Heart left ventricle (tissue), 16 donors: ENCODE measurements at regions not wholly inside any gene's neighbourhood (a gene's known extent, or its start where the extent isn't known, plus 50 kb on each side); places are given as distances from the start of the nearest gene placed in this dataset.

Source experiments
- ATAC-seq, 4 donors: fragments of 200-7000 bp; cut with Tn5 transposase; one replicate each; pipeline ENCODE4 v1.9.1; 2020 to 2022; ENCODE audit warnings: moderate library complexity in 4 of 4, mild to moderate bottlenecking in 3 of 4, moderate number of reproducible peaks in 1 of 4
- DNase-seq, 5 donors: peaks; one replicate each; pipeline ENCODE4 v3.0.0-alpha.2; 2020
- H3K27ac ChIP-seq, 12 donors: fragments of 200-600 bp; sonication (generic) in 4 of 12; one replicate each; pipeline versions ENCODE4 v1.5.0 to v1.8.0; 2016 to 2022; ENCODE audit warnings: mild to moderate bottlenecking in 2 of 12
- H3K27me3 ChIP-seq, 9 donors: fragments of 200-600 bp; sonication (generic) in 2 of 9; one replicate each; pipeline versions ENCODE4 v1.5.1 to v1.8.0; 2016 to 2022; ENCODE audit warnings: mild to moderate bottlenecking in 3 of 9
- H3K36me3 ChIP-seq, 9 donors: fragments of 200-600 bp; sonication (generic) in 2 of 9; one replicate each; pipeline versions ENCODE4 v1.5.0 to v1.8.0; 2018 to 2022; ENCODE audit warnings: mild to moderate bottlenecking in 2 of 9
- H3K4me1 ChIP-seq, 12 donors: fragments of 200-600 bp; sonication (generic) in 4 of 12; one replicate each; pipeline versions ENCODE4 v1.5.0 to v1.8.0; 2016 to 2022; ENCODE audit warnings: mild to moderate bottlenecking in 3 of 12
- H3K4me3 ChIP-seq, 12 donors: fragments of 200-600 bp; sonication (generic) in 4 of 12; one replicate each; pipeline versions ENCODE4 v1.5.0 to v1.8.0; 2017 to 2022; ENCODE audit warnings: mild to moderate bottlenecking in 9 of 12, moderate library complexity in 4 of 12
- H3K9me3 ChIP-seq, 12 donors: fragments of 200-600 bp; sonication (generic) in 4 of 12; one replicate each; pipeline versions ENCODE4 v1.5.0 to v1.8.0; 2016 to 2022; ENCODE audit warnings: mild to moderate bottlenecking in 1 of 12
- POLR2A ChIP-seq, 2 donors: fragments of 450-650 bp; IDR thresholded peaks; one replicate each; pipeline ENCODE4 v1.6.1; 2017; ENCODE audit warnings: antibody characterized with exemption in 2 of 2, mild to moderate bottlenecking in 2 of 2, moderate library complexity in 2 of 2
- WGBS, 4 donors: extraction: QIAGEN DNeasy Blood & Tissue Kit in 2 of 4; methylation state at CpG; one replicate each; pipeline versions ENCODE4 v1.1.5 to v1.1.7; 2013 to 2018; 5-methylcytosine and 5-hydroxymethylcytosine counted together
- intact Hi-C, 10 donors: fragments of 100-400 bp; cut with DNase I; formaldehyde crosslinking; loops; one replicate each; pipeline versions ENCODE4 v1.11.1 to v1.14.2; 2022
- TF ChIP-seq, protein P1 (sequence below), 12 donors: fragments of 200-600 bp; sonication (generic) in 4 of 12; IDR thresholded peaks; one replicate each; pipeline versions ENCODE4 v1.5.0 to v1.8.0; 2018 to 2022; ENCODE audit warnings: antibody characterized with exemption in 12 of 12, mild to moderate bottlenecking in 5 of 12
- donor health status: ischemic (EF 13 %, LVEDD 7.1; RV severe dilation, severe dysfunction).
- donor health status: healthy with polysubstance abuse.
- donor health status: DM: no; HTN: yes; CAD: no.
- donor health status: DM: no; HTN: no; CAD: no.
- donor health status: ischemic (EF 25% LVEDD 6.9; RV normal size, moderate dysfunction).
- donor health status: ischemic (EF 25% LVEDD 5.7; RV mildly dilated, moderate dysfunction).
- donor health status: healthy.
- donor health status: DM: yes; HTN: yes; CAD: no.
- donor health status: ischemic (EF 35%, LVEDD 5.7; RV mildly dilated, moderate dysfunction).
- donor health status: nonischemic (EF 11% LVEDD 7.7; RV severe dilation, severe dysfunction).
- donor health status: DM: yes; HTN: yes; CAD: no.
- donor health status: PGD.
- donor health status: ischemic (EF 29% LVEDD 5.4; RV normal size, mild dysfunction).
- donor health status: nonischemic (EF 23%, LVEDD 6.1; RV moderate dilation, normal function).

DNA sequence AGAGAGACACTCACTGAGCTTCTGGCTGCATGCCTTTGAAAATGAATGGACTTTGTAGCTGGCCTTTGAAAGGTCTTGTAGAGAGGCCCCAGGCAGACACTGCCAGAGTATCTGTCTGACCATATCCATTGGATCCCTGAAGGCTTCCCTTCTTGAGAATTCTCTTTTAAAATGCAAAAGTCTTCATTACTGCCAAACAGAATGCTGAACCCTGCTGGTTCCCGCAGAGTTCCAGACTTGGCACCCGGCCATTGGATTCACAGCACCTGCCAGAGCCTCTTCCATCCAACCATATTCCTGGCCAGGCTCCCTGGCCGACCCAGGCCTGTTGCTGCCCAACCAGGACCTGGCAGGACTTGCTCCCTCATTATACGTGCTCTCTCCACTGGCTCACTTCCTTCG is 182.5 kb downstream of the GXYLT1 start:
- no peak for ATAC-seq
- 63 to 83% (median 74%) methylated on average over 5 of the region's 5 CpGs for WGBS, 4 donors
- no peaks in the 10 kb centered on the region for H3K36me3 ChIP-seq
- intact Hi-C loops = no loop called here
- no peak overlapping the region for H3K27ac ChIP-seq
- no peaks in the 10 kb centered on the region for H3K4me1 ChIP-seq
- peak in 1 of 5 donors; percentile 22 for DNase-seq
- H3K9me3 ChIP-seq = no peaks in the 10 kb centered on the region
- no peaks in the 10 kb centered on the region for H3K27me3 ChIP-seq
- TF ChIP-seq POLR2A (IDR thresholded peaks at IDR 0.05) = no peak
- TF ChIP-seq, protein P1, sequence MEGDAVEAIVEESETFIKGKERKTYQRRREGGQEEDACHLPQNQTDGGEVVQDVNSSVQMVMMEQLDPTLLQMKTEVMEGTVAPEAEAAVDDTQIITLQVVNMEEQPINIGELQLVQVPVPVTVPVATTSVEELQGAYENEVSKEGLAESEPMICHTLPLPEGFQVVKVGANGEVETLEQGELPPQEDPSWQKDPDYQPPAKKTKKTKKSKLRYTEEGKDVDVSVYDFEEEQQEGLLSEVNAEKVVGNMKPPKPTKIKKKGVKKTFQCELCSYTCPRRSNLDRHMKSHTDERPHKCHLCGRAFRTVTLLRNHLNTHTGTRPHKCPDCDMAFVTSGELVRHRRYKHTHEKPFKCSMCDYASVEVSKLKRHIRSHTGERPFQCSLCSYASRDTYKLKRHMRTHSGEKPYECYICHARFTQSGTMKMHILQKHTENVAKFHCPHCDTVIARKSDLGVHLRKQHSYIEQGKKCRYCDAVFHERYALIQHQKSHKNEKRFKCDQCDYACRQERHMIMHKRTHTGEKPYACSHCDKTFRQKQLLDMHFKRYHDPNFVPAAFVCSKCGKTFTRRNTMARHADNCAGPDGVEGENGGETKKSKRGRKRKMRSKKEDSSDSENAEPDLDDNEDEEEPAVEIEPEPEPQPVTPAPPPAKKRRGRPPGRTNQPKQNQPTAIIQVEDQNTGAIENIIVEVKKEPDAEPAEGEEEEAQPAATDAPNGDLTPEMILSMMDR (IDR thresholded peaks at IDR 0.05) = no peak
- H3K4me3 ChIP-seq = no peak overlapping the region

GRCh38 chr12:41959271-41959670 is 185.4 kb downstream of the GXYLT1 start:
- TF ChIP-seq, protein P1 (IDR thresholded peaks at IDR 0.05) = no peak
- TF ChIP-seq POLR2A (IDR thresholded peaks at IDR 0.05) = no peak
- DNase-seq = no peak
- Histone ChIP-seq H3K4me3 (no peak overlapping the region), H3K27ac (no peak overlapping the region), H3K4me1 (peaks cover 0 to 8% (median 0%) of the 10 kb centered on the region in 12 donors), H3K36me3 (no peaks in the 10 kb centered on the region), H3K9me3 (no peaks in the 10 kb centered on the region), H3K27me3 (no peaks in the 10 kb centered on the region)
- intact Hi-C loops = no loop called here
- 89 to 94% (median 90%) methylated on average over 2 of the region's 2 CpGs for WGBS, 4 donors
- ATAC-seq = no peak

- ATAC-seq (peak in 1 of 4 donors; percentile 51), DNase-seq (no peak)
- no peak for TF ChIP-seq POLR2A (IDR thresholded peaks at IDR 0.05)
- TF ChIP-seq, protein P1 (IDR thresholded peaks at IDR 0.05) = no peak
- Histone ChIP-seq H3K9me3 (no peaks in the 10 kb centered on the region), H3K27me3 (no peaks in the 10 kb centered on the region), H3K4me1 (peaks cover 0 to 8% (median 0%) of the 10 kb centered on the region in 12 donors), H3K27ac (no peak overlapping the region), H3K4me3 (no peak overlapping the region), H3K36me3 (no peaks in the 10 kb centered on the region)
- WGBS, 4 donors = 50 to 68% (median 56%) methylated on average over 2 of the region's 2 CpGs
- intact Hi-C loops = no loop called here
Measured at GRCh38 chr12:41956353-41956752, 188.3 kb downstream of the GXYLT1 start.

DNA sequence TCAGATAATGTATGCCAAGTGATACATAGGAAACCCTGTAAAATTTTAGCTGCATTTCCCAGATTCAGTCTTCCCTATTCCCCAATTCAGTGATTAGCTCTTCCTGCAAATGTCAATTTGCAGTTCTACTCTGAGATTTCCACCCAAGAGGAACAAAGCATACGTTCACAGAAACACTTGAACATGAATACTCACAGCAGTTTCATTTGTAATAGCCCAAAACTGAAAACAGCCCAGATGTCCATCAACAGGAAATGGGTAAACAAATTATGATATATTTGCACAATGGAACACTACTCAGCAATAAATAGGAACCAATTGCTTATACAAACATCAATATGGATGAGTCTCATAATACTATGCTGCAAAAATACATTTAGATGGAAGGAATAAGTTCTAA is 194.2 kb downstream of the GXYLT1 start:
- H3K36me3 ChIP-seq = no peaks in the 10 kb centered on the region
- no peak for ATAC-seq
- TF ChIP-seq, protein P1 (IDR thresholded peaks at IDR 0.05) = no peak
- TF ChIP-seq POLR2A (IDR thresholded peaks at IDR 0.05) = no peak
- WGBS, 4 donors = 32 to 90% (median 55%) methylated on average over 1 of the region's 1 CpG
- H3K4me3 ChIP-seq = no peak overlapping the region
- H3K9me3 ChIP-seq = peaks cover 0 to 13% (median 1%) of the 10 kb centered on the region in 12 donors
- no peaks in the 10 kb centered on the region for H3K4me1 ChIP-seq
- no peak overlapping the region for H3K27ac ChIP-seq
- no peak for DNase-seq
- intact Hi-C loops = no loop called here
- H3K27me3 ChIP-seq = no peaks in the 10 kb centered on the region
